IPS-20b (cell line): ENCODE measurements at regions not wholly inside any gene's neighbourhood (a gene's known extent, or its start where the extent isn't known, plus 50 kb on each side); places are given as distances from the start of the nearest gene placed in this dataset.

Source experiments
- H3K27ac ChIP-seq: one replicate; pipeline ENCODE4 v1.5.1; 2013; ENCODE audit warnings: low read length
- H3K27me3 ChIP-seq: 2 replicates; pipeline ENCODE4 v1.6.1; 2013; ENCODE audit warnings: mild to moderate bottlenecking, low read length, inconsistent platforms; ENCODE audit not compliant: insufficient read depth
- H3K36me3 ChIP-seq: 2 replicates; pipeline ENCODE4 v1.6.1; 2013; ENCODE audit warnings: low read depth, mild to moderate bottlenecking, inconsistent platforms, low read length, moderate library complexity; ENCODE audit not compliant: insufficient read depth
- H3K4me1 ChIP-seq: 2 replicates; pipeline ENCODE4 v1.6.1; 2013; ENCODE audit warnings: mild to moderate bottlenecking, control low read depth, inconsistent platforms, low read length, moderate library complexity; ENCODE audit not compliant: insufficient read depth
- H3K4me3 ChIP-seq: 2 replicates; pipeline ENCODE4 v1.5.1; 2013; ENCODE audit warnings: mild to moderate bottlenecking, low read length, inconsistent platforms
- H3K9ac ChIP-seq: 2 replicates; pipeline ENCODE4 v1.6.1; 2013; ENCODE audit warnings: low read depth, mild to moderate bottlenecking, inconsistent platforms, low read length, moderate library complexity
- H3K9me3 ChIP-seq: 2 replicates; pipeline ENCODE4 v1.6.1; 2013; ENCODE audit warnings: mild to moderate bottlenecking, low read depth, low read length, inconsistent platforms; ENCODE audit not compliant: insufficient read depth

DNA sequence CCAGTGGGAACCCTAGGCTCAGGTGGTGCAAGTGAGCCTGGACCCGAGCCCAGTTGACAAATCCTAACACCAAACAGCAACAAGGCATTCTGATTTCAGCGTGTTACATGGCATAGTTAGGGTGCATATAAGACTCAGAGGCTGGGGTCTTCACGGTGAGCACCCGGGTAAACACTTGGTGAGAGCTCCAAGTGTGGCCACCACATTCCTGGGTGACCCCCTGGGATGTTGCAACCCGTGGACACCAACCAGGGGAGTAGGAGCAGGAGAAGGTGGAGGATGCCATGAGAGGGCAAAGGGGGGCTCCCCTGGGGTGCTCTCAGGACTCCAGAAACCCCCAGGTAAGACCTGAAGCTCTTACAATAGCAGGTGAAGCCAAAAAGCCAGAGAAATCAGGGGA, 69.9 kb upstream of the CDH5 start:
- H3K36me3 ChIP-seq = no peaks in the 10 kb centered on the region
- no peak overlapping the region for H3K4me3 ChIP-seq
- H3K27ac ChIP-seq = no peak overlapping the region
- H3K9ac ChIP-seq = no peak overlapping the region
- H3K4me1 ChIP-seq = no peaks in the 10 kb centered on the region
- no peaks in the 10 kb centered on the region for H3K9me3 ChIP-seq
- H3K27me3 ChIP-seq = no peaks in the 10 kb centered on the region; the same call in 1 of the 2 replicates

DNA sequence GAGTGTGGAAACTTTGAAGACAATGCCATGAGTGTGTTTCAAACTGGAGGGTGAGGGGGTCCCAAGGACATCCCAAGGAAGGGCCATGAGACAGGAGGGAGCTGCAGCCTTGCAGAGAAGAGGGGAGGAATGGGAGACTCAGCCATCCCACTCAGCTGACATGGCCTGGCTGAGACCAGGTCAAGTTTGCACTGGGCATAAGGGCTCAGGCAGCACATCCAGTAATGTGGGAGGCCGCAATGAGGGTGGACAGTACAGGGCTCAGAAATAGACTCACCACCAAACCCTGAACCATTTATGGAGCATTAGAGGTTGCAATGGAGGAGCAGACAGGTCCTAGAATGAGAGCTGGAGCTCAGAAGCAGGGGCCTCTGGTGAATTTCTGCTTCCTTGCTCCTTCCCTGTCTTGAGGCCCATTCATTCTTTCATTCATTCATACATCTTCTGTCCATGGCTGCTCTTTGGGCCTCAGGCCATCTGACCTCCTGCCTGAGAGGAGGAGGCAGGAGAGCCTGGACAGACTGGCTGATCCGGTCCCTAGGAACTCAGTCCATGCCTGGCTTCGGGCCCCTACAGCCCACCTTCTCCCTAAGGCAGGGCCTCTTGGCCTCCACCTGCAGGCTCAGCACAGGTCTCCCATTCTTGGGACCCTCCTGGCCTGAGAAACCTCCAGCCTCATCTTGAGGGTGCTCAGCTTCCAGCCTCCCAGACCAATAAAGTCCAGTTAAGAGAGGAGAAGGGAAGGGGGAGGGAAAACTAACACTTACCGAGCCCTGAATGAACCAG, 70.5 kb upstream of the CDH5 start:
- Histone ChIP-seq H3K27me3 (no peaks in the 10 kb centered on the region; the same call in 1 of the 2 replicates), H3K9ac (no peak overlapping the region), H3K27ac (no peak overlapping the region)

DNA sequence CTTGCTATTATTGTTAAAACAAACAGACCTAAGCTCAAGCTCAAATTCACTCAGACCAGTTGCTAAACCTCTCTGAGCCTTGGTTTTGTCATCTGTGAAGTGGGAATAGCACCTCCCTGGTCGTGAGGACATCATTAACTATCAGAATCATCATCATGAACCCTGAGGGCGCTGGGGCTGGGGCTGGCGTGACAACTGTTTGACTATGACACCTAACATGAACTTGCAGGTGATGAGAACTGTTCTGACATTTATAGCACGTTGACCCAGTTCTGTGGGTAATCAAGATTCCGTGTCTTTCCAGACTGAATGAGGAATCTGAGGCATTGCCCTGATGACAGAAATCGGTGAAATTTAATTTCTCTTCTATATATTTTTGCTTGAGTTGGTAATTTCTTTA, 71.3 kb upstream of the CDH5 start:
- no peaks in the 10 kb centered on the region for H3K9me3 ChIP-seq
- no peaks in the 10 kb centered on the region for H3K4me1 ChIP-seq
- H3K27ac ChIP-seq = no peak overlapping the region
- H3K27me3 ChIP-seq = no peaks in the 10 kb centered on the region; the same call in 1 of the 2 replicates
- H3K4me3 ChIP-seq = no peak overlapping the region
- no peak overlapping the region for H3K9ac ChIP-seq
- no peaks in the 10 kb centered on the region for H3K36me3 ChIP-seq

More for the DNA sequence above, 70.5 kb upstream of the CDH5 start:
- Histone ChIP-seq H3K9me3 (no peaks in the 10 kb centered on the region), H3K36me3 (no peaks in the 10 kb centered on the region), H3K4me1 (no peaks in the 10 kb centered on the region), H3K4me3 (no peak overlapping the region)

DNA sequence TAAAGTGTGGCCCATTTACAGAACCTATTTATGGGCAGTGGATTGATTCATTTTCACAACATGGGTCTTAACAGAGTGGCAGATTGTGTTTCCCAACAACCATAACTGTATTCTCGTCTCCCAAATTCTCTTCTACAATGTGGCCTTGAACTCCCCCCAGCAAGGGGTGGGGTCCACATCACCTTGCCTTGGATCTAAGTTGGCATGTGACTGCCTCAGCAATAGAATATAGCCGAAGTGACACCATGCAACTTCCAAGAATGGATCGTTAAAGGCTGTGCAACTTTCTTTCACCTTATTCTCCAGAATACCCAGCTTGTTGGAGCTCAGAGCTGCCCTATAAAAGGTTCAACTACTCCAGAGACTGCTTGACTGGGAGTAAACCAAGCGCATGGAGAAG, 72.0 kb upstream of the CDH5 start:
- Histone ChIP-seq H3K36me3 (no peaks in the 10 kb centered on the region), H3K9me3 (no peaks in the 10 kb centered on the region), H3K4me3 (no peak overlapping the region), H3K27ac (no peak overlapping the region), H3K27me3 (no peaks in the 10 kb centered on the region; the same call in 1 of the 2 replicates), H3K4me1 (no peaks in the 10 kb centered on the region), H3K9ac (no peak overlapping the region)

DNA sequence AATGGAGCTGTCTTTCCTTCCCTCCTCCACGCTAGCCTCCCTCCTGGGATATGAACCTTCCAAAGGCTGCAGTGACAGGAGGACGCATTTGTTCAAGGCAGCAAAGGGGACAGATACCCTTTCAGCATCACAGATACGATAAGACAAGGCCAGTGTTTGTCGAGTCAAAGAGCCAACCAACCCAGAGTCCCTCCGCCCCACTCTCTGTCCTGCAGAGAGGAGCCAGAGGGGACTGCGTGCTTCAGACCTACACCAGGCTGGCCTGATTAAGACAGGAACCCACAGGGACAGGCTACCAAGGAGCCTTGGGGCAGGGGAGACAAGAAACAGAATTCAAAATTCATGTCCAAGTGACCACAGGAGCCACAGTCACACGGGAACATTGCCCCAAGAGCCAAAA, 72.6 kb upstream of the CDH5 start:
- H3K27ac ChIP-seq = no peak overlapping the region
- no peak overlapping the region for H3K4me3 ChIP-seq
- H3K27me3 ChIP-seq = no peaks in the 10 kb centered on the region; the same call in 1 of the 2 replicates
- no peaks in the 10 kb centered on the region for H3K9me3 ChIP-seq
- no peaks in the 10 kb centered on the region for H3K4me1 ChIP-seq
- H3K36me3 ChIP-seq = no peaks in the 10 kb centered on the region
- no peak overlapping the region for H3K9ac ChIP-seq

DNA sequence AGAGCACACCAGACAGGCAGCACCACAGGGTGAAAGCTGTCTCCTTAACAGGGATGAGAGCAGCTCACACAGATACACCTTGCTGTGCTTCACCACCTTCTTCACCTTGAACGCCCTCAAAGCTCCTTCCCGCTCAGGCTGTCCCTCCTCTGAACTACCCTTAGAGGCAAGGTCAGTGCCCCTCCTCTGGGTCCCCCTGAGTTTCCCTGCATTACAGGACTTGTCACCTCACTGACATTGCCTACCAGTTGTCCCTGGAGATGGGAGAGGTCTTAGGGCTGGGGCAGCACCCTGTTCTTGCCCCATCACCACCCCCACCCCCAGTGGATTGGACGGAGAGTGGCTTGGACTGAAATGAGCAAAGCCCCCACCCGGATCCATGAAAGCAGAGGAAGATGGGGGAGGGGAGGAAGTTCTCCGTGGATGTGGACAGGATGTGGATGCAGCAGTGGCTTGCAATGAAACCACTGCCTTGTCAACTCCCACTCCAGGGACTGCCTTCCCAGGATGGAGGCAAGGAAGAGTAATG, 73.2 kb upstream of the CDH5 start:
- H3K4me3 ChIP-seq = no peak overlapping the region
- no peaks in the 10 kb centered on the region for H3K9me3 ChIP-seq
- no peaks in the 10 kb centered on the region for H3K36me3 ChIP-seq
- H3K27ac ChIP-seq = no peak overlapping the region
- H3K4me1 ChIP-seq = no peaks in the 10 kb centered on the region
- H3K27me3 ChIP-seq = no peaks in the 10 kb centered on the region; the same call in 1 of the 2 replicates
- H3K9ac ChIP-seq = no peak overlapping the region

DNA sequence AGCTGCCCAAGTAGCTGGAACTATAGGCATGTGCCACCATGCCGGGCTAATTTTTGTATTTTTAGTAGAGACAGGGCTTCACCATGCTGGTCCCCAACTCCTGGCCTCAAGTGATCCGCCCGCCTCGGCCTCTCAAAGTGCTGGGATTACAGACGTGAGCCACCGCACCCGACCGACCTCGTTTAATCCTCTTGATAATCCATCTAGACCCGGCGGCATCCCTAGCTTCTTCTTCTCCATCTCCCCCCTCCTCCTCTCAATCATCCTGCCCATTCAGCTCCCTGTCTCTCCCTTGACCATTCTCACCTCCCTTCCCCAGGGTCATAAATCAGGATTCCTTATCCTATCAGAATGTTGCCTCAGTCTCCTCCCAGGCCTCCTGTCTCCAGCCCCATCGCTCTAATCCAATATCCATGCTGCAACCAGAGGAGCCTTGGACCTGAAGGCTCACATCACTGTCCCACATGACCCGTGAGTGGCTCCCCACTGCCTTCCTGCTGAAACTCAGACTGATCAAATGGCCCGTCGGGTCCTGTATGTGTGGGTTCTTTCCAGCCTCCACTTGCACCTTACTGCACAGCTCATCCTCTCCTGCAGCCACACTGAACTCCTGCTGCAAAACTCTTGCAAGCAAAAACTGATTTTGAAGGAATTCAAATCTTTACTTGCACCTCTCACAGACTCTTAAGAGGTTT, 74.1 kb upstream of the CDH5 start:
- H3K4me3 ChIP-seq = no peak overlapping the region
- no peaks in the 10 kb centered on the region for H3K36me3 ChIP-seq
- no peak overlapping the region for H3K27ac ChIP-seq
- H3K4me1 ChIP-seq = no peaks in the 10 kb centered on the region
- H3K9ac ChIP-seq = no peak overlapping the region
- no peaks in the 10 kb centered on the region for H3K9me3 ChIP-seq
- H3K27me3 ChIP-seq = no peaks in the 10 kb centered on the region; the same call in 1 of the 2 replicates

DNA sequence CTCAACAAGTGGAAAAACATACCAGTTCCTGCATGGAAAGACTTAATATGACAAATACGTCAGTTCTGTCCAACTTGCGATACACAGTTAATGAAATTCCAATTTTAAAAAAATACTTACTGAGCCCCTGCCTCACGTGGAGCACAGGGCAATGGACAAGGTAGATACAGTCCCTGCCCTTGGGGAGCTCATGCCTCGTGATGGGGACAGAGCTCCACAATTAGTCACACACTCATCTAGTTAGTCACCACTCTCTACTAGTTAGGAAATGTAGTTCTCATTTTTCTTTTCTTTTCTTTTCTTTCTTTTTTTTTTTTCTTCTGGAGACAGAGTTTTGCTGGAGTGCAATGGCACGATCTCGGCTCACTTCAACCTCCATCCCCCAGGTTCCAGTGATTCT, 74.7 kb upstream of the CDH5 start:
- Histone ChIP-seq H3K4me1 (no peaks in the 10 kb centered on the region), H3K27ac (no peak overlapping the region), H3K36me3 (no peaks in the 10 kb centered on the region), H3K4me3 (no peak overlapping the region), H3K9me3 (no peaks in the 10 kb centered on the region), H3K9ac (no peak overlapping the region), H3K27me3 (no peaks in the 10 kb centered on the region; the same call in 1 of the 2 replicates)

DNA sequence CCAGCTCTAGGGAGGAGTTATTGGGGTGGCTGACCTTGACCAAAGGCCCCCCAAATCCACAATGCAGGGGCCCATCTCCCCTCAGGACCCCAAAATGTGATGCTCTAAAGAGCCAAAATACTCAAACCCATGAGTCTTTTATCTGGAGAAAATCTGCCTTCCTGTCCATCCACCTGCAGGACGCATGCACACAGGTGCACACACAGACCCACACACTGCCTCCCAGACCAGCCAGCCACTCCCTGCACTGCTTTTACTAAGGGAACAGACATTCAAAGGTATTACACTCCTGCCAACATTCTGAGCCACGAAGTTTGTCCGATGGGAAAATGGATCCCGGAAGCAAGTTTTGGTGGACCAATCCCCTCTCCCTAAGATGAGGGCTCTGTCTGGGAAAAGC, 76.1 kb upstream of the CDH5 start:
- Histone ChIP-seq H3K9ac (no peak overlapping the region), H3K27me3 (no peaks in the 10 kb centered on the region; the same call in 1 of the 2 replicates), H3K36me3 (no peaks in the 10 kb centered on the region), H3K27ac (no peak overlapping the region), H3K9me3 (no peaks in the 10 kb centered on the region), H3K4me1 (no peaks in the 10 kb centered on the region), H3K4me3 (no peak overlapping the region)

DNA sequence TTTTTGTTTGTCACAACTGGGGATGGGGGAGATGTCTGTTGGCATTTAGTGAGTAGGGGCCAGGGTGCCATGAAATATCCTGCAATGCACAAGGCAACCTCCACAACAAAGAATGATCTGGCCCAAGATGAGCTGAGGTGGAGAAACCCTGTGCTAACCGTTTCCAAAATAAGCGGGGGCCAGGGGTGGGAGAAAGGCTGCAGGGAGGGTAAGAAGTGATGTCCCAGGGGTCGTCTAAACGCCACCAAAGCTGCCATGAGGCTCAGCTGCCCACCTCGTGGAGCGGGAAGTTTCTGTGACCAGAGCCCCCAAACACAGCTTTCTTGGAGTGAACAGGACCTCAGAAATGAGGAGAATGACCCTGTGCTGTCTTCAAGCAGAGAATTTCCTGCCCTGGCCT, 76.5 kb upstream of the CDH5 start:
- H3K4me1 ChIP-seq = no peaks in the 10 kb centered on the region
- no peak overlapping the region for H3K4me3 ChIP-seq
- no peaks in the 10 kb centered on the region for H3K9me3 ChIP-seq
- no peaks in the 10 kb centered on the region for H3K36me3 ChIP-seq
- H3K27me3 ChIP-seq = no peaks in the 10 kb centered on the region; the same call in 1 of the 2 replicates
- no peak overlapping the region for H3K27ac ChIP-seq
- H3K9ac ChIP-seq = no peak overlapping the region

DNA sequence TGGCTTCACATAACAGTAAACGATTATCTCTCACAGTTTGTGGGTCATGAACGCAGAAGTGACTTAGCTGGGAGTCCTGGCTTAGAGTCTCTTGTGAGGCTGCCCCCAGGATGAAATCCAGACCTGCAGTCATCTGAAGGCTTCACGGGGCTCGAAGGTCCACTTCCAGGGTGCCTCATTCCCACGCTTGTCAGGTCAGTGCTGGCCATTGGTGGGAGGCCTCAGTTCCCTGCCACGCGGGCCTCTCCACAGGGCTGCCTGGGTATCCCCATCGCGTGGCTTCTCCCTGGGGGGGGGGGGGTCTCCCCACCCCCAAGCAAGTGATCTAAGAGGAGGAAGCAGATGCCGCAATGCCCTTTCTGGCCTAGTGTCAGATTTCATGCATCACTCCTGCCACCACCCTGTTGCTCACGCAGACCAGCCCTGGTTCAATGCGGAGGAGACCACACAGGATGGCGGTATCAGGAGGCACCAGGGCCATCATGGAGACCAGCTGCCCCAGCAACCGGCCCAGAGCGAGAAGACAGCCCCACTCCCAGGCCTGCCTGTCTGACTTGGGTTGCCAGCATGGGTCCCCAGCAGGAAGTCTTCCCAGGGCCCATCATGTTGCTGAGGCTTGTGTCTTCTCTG, 77.3 kb upstream of the CDH5 start:
- Histone ChIP-seq H3K4me1 (no peaks in the 10 kb centered on the region), H3K27ac (no peak overlapping the region), H3K4me3 (no peak overlapping the region), H3K27me3 (no peaks in the 10 kb centered on the region; the same call in 1 of the 2 replicates), H3K9me3 (no peaks in the 10 kb centered on the region), H3K36me3 (no peaks in the 10 kb centered on the region), H3K9ac (no peak overlapping the region)
